ENCODE measurements at regions not wholly inside any gene's neighbourhood (a gene's known extent, or its start where the extent isn't known, plus 50 kb on each side); places are given as distances from the start of the nearest gene placed in this dataset.

- no peak for DNase-seq
Measured at GRCh38 chr1:88029899-88030298, 654.2 kb upstream of the PKN2 start.

GRCh38 chr1:88035578-88035977 lies 648.5 kb upstream of the PKN2 start:
- DNase-seq = no peak

- no peak for DNase-seq
Measured at GRCh38 chr1:88036345-88037014, 647.6 kb upstream of the PKN2 start.

GRCh38 chr1:88039240-88039639 lies 644.8 kb upstream of the PKN2 start:
- no peak for DNase-seq

- DNase-seq = no peak
Measured at GRCh38 chr1:88043834-88044233, 640.2 kb upstream of the PKN2 start.

- DNase-seq = no peak
Measured at GRCh38 chr1:88052167-88052566, 631.9 kb upstream of the PKN2 start.

- no peak for DNase-seq
Measured at GRCh38 chr1:88053065-88053464, 631.0 kb upstream of the PKN2 start.

GRCh38 chr1:88056881-88057280 lies 627.2 kb upstream of the PKN2 start:
- no peak for DNase-seq

GRCh38 chr1:88058205-88058604 lies 625.9 kb upstream of the PKN2 start:
- no peak for DNase-seq

- no peak for DNase-seq
Measured at GRCh38 chr1:88060112-88060673, 623.9 kb upstream of the PKN2 start.

GRCh38 chr1:88060750-88061491 lies 623.2 kb upstream of the PKN2 start:
- DNase-seq = no peak

- no peak for DNase-seq
Measured at GRCh38 chr1:88061492-88062177, 622.4 kb upstream of the PKN2 start.

GRCh38 chr1:88062650-88063153 lies 621.4 kb upstream of the PKN2 start:
- DNase-seq = no peak

GRCh38 chr1:88063605-88064004 lies 620.5 kb upstream of the PKN2 start:
- DNase-seq = no peak

GRCh38 chr1:88068407-88068960 lies 615.6 kb upstream of the PKN2 start:
- DNase-seq = no peak

- no peak for DNase-seq
Measured at GRCh38 chr1:88070956-88071355, 613.1 kb upstream of the PKN2 start.

GRCh38 chr1:88074661-88075060 lies 609.4 kb upstream of the PKN2 start:
- no peak for DNase-seq

GRCh38 chr1:88075813-88076212 lies 608.3 kb upstream of the PKN2 start:
- DNase-seq = no peak

- no peak for DNase-seq
Measured at GRCh38 chr1:88079036-88079435, 605.0 kb upstream of the PKN2 start.

- no peak for DNase-seq
Measured at GRCh38 chr1:88080875-88081274, 603.2 kb upstream of the PKN2 start.

- DNase-seq = no peak
Measured at GRCh38 chr1:88088481-88088880, 595.6 kb upstream of the PKN2 start.

- DNase-seq = no peak
Measured at GRCh38 chr1:88089961-88090360, 594.1 kb upstream of the PKN2 start.

GRCh38 chr1:88098881-88099280 lies 585.2 kb upstream of the PKN2 start:
- DNase-seq = no peak

All from activated CD4-positive, CD25-positive, alpha-beta regulatory T cell (primary cell).